OCI-LY1 (cell line): ENCODE measurements at regions not wholly inside any gene's neighbourhood (a gene's known extent, or its start where the extent isn't known, plus 50 kb on each side); places are given as distances from the start of the nearest gene placed in this dataset.

ENCODE experiments used
- EZH2 ChIP-seq: fragments of 200-600 bp; sonication (generic), shearing (Covaris generic); IDR thresholded peaks from 2 replicates; pipeline ENCODE4 v1.8.0; 2017; ENCODE audit warnings: borderline replicate concordance, mixed run types, mild to moderate bottlenecking, antibody characterized with exemption, low read length, moderate library complexity, mixed read lengths
- TF ChIP-seq, protein P1 (sequence below): fragments of 200-600 bp; sonication (generic), shearing (Covaris generic); IDR thresholded peaks from 2 replicates; pipeline ENCODE4 v1.5.1; 2017; ENCODE audit warnings: mild to moderate bottlenecking, antibody characterized with exemption, low read length, moderate library complexity, mixed read lengths

GRCh38 chr15:96473556-96473955 lies 143.1 kb downstream of the NR2F2 start:
- TF ChIP-seq, protein P1, sequence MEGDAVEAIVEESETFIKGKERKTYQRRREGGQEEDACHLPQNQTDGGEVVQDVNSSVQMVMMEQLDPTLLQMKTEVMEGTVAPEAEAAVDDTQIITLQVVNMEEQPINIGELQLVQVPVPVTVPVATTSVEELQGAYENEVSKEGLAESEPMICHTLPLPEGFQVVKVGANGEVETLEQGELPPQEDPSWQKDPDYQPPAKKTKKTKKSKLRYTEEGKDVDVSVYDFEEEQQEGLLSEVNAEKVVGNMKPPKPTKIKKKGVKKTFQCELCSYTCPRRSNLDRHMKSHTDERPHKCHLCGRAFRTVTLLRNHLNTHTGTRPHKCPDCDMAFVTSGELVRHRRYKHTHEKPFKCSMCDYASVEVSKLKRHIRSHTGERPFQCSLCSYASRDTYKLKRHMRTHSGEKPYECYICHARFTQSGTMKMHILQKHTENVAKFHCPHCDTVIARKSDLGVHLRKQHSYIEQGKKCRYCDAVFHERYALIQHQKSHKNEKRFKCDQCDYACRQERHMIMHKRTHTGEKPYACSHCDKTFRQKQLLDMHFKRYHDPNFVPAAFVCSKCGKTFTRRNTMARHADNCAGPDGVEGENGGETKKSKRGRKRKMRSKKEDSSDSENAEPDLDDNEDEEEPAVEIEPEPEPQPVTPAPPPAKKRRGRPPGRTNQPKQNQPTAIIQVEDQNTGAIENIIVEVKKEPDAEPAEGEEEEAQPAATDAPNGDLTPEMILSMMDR = no peak
- TF ChIP-seq EZH2 = no peak
